ENCODE measurements at regions not wholly inside any gene's neighbourhood (a gene's known extent, or its start where the extent isn't known, plus 50 kb on each side); places are given as distances from the start of the nearest gene placed in this dataset.

DNA sequence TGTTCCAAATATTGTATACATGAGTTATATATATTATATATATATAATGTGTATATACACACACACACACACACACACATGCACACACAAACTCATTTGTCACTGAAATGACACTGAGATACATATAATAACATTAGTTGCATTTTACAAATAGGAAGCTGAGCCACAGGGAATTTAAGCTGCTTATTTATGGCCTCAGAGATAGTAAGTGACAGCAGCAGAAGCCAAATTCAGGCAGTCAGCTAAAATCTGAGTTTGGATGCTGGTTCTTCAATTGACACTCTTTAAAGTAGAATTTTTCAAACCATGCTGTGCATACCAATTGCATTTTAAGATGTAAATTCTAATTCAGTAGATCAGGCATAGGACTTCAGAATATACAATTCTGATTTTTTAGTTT, 163.3 kb upstream of the CTSO start (continued):
- TF ChIP-seq ETS1 (IDR thresholded peaks at IDR 0.05) (no peak), CREB1 (CRISPR knock-in tag; IDR thresholded peaks at IDR 0.05; ENCODE audit: low read depth) (no peak), EZH2phosphoT487 (IDR thresholded peaks at IDR 0.05; ENCODE audit: unreplicated experiment) (no peak), NANOG (IDR thresholded peaks at IDR 0.05; ENCODE audit: borderline replicate concordance) (no peak), ZNF114 (CRISPR knock-in tag; IDR thresholded peaks at IDR 0.05) (no peak)
- TF ChIP-seq, protein P1, sequence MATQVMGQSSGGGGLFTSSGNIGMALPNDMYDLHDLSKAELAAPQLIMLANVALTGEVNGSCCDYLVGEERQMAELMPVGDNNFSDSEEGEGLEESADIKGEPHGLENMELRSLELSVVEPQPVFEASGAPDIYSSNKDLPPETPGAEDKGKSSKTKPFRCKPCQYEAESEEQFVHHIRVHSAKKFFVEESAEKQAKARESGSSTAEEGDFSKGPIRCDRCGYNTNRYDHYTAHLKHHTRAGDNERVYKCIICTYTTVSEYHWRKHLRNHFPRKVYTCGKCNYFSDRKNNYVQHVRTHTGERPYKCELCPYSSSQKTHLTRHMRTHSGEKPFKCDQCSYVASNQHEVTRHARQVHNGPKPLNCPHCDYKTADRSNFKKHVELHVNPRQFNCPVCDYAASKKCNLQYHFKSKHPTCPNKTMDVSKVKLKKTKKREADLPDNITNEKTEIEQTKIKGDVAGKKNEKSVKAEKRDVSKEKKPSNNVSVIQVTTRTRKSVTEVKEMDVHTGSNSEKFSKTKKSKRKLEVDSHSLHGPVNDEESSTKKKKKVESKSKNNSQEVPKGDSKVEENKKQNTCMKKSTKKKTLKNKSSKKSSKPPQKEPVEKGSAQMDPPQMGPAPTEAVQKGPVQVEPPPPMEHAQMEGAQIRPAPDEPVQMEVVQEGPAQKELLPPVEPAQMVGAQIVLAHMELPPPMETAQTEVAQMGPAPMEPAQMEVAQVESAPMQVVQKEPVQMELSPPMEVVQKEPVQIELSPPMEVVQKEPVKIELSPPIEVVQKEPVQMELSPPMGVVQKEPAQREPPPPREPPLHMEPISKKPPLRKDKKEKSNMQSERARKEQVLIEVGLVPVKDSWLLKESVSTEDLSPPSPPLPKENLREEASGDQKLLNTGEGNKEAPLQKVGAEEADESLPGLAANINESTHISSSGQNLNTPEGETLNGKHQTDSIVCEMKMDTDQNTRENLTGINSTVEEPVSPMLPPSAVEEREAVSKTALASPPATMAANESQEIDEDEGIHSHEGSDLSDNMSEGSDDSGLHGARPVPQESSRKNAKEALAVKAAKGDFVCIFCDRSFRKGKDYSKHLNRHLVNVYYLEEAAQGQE (IDR thresholded peaks at IDR 0.05; ENCODE audit: unreplicated experiment) = no peak
- TF ChIP-seq, protein P2, sequence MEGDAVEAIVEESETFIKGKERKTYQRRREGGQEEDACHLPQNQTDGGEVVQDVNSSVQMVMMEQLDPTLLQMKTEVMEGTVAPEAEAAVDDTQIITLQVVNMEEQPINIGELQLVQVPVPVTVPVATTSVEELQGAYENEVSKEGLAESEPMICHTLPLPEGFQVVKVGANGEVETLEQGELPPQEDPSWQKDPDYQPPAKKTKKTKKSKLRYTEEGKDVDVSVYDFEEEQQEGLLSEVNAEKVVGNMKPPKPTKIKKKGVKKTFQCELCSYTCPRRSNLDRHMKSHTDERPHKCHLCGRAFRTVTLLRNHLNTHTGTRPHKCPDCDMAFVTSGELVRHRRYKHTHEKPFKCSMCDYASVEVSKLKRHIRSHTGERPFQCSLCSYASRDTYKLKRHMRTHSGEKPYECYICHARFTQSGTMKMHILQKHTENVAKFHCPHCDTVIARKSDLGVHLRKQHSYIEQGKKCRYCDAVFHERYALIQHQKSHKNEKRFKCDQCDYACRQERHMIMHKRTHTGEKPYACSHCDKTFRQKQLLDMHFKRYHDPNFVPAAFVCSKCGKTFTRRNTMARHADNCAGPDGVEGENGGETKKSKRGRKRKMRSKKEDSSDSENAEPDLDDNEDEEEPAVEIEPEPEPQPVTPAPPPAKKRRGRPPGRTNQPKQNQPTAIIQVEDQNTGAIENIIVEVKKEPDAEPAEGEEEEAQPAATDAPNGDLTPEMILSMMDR (conservative IDR thresholded peaks at IDR 0.05; ENCODE audit: low read depth in 2 of 2) = no peak

- Histone ChIP-seq H2AFZ (no peak overlapping the region), H3K36me3 (ENCODE audit: insufficient read depth) (no peaks in the 10 kb centered on the region), H3K27ac (ENCODE audit: low read depth) (no peak overlapping the region), H3K4me3 (no peak overlapping the region), H3K9me2 (ENCODE audit: insufficient read depth) (no peaks in the 10 kb centered on the region), H3K4me1 (ENCODE audit: insufficient read depth) (peaks cover 35% of the 10 kb centered on the region), H3K4me2 (no peak overlapping the region), H3K27me3 (ENCODE audit: insufficient read depth) (no peaks in the 10 kb centered on the region), H3K79me2 (replicated peaks; ENCODE audit: insufficient read depth) (no peaks in the 10 kb centered on the region), H4K20me1 (replicated peaks; ENCODE audit: insufficient read depth) (no peaks in the 10 kb centered on the region), H3F3A (replicated peaks; ENCODE audit: low read depth) (0 out of 2 replicates have a peak, but pooled peaks cover 5% of the 10 kb centered on the region)
- TF ChIP-seq EZH2 (IDR thresholded peaks at IDR 0.05; ENCODE audit: low read depth, unreplicated experiment) = no peak
- TF ChIP-seq, protein P2 (conservative IDR thresholded peaks at IDR 0.05; ENCODE audit: low read depth in 2 of 2) = peak in 1 of 2 experiments; percentile 50; a peak in 3 of 4 replicates
- DNase-seq (ENCODE audit: low spot score) (peak; percentile 13), ATAC-seq (no peak)
- Mint-ChIP-seq H3K27me3 (ENCODE audit: insufficient read depth, low read depth, poor library complexity) (peaks cover 2% of the 10 kb centered on the region), H3K9me3 (peaks cover 10% of the 10 kb centered on the region), H3K27ac (no peak overlapping the region), H3K4me1 (peaks cover 37% of the 10 kb centered on the region), H3K4me3 (no peak overlapping the region), H3K36me3 (ENCODE audit: low read depth) (peaks cover 9% of the 10 kb centered on the region)
Measured at GRCh38 chr4:156113138-156113765, 159.6 kb upstream of the CTSO start.

Measured in GM23338 (cell line).